GM19467 (cell line): ENCODE measurements at regions not wholly inside any gene's neighbourhood (a gene's known extent, or its start where the extent isn't known, plus 50 kb on each side); places are given as distances from the start of the nearest gene placed in this dataset.

Experiments used
- ATAC-seq: cut with Tn5 transposase; IDR thresholded peaks from one replicate; pipeline ENCODE4 v1.9.1; 2021; ENCODE audit warnings: mild to moderate bottlenecking, moderate library complexity; ENCODE audit not compliant: unreplicated experiment

DNA sequence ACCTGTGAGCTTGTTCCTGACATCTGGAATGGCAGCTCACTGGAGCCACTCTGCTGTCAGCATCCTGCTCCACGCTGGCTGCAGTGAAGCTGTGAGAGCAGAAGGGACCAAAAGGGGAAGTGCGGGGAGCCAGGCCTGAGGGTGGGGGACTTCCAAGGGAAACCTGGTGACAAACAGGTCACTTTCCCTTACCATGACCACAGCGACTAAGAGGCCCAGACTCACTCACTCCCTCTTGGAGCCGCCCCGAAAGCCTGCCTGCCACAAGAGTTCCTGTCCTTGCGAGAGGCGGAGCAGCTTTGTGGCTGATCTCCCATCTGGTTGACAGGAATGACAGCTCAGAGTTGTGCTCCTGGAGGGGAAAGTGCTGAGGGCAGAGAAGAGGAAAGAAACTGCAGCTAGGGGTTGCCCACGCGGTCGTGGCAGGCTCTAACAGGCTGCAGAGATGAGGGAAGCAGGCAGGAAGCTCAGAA, 183.8 kb upstream of the NTM start:
- peak; percentile 95 for ATAC-seq

DNA sequence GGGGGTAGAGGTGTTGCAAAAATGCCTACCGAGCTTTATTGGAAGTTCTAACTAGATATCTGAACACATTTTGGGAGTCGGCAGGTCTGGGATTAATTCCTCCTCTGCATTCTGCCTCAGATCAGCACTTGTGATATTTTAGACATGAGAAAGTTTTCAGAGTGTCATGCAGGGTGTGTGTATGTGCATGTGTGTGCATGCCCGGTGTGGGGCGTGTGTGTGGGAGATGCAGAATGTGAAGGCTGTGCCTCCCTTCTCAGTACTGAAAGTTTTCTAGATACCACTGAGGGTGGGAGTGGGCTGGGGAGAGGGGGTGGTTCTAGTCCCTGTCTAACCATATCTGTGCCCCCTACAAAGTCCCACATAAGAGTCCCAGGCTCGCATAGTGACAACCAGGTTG, 180.0 kb upstream of the NTM start:
- no peak for ATAC-seq

DNA sequence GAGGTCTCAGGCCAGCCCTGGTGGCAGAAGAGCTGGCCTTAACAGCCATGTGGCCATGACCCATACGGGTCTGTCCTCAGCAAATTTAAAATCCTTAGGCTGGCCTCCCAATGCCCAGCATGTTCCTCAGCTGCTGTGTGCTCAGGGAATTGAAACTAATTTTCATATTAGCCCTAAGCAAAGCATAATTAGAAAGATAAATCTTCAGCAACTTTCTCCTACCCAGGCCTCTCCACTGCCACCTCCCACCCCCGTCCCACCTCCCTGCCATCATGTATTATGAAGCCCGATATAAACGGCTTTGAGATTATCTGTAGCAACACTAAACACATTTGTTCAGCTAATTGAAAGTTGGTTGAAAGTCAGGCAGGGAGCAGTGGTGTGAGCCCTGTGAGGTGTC, 178.8 kb upstream of the NTM start:
- ATAC-seq: no peak

DNA sequence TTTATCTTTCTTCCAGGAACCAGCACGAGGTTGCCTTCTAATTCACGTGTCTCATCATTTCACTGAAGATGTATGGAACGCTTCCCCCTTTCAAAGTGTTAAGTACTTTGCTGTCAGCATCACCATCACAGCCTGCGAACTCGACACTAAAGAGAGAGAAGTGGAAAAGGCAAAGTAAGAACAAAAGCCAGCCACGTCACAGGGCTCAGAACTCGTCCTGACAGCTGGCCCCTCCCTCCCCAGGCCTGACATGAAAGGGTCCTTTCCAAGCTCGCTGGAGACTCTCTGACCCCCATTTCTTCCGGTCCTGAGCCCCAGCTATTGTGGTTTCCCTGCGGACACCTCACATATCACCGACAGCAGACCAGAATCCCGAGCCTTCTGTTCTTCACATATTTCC, 177.8 kb upstream of the NTM start:
- ATAC-seq: no peak

DNA sequence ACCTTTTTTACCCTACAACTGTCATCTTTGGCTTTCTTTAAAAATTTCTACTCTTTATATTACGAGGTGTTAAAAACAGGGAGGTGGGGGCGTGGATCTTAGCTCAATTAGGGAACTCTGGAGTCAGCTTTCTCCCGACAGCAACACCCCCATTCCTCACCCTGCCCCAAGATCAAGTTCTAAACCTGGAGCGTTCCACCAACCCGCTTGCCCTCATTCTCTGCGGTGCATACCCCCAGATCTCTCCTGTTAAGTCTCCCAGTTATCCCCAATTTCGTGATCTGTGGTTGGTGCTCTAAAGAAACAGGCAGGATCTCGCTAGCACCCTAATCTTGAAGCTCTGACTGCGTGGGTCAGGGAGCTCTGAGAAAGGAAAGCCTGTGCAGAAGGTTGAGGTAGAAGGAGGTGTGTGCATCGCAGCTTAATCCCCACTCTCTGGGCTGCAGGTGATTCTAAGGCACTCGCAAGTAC, 177.3 kb upstream of the NTM start:
- no peak for ATAC-seq

DNA sequence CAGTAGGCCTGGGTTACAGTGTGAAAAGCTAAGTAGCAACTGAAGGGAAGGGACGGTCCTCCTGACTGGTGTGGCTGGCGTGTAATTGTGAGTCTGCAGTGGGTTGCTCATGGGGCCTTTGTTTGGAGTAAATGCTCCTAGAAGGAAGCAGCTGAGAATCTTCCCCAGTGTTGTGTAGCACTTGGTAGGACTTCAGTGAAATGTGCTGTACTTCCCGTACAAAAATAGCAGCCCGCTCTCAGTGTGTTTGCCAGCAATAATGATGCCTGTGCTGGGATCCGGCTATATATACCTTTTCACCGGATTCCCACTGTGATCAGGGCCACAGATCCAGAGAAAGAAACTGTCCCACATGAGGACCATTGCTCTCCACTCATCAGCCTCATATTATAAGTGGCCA, 175.7 kb upstream of the NTM start:
- no peak for ATAC-seq

DNA sequence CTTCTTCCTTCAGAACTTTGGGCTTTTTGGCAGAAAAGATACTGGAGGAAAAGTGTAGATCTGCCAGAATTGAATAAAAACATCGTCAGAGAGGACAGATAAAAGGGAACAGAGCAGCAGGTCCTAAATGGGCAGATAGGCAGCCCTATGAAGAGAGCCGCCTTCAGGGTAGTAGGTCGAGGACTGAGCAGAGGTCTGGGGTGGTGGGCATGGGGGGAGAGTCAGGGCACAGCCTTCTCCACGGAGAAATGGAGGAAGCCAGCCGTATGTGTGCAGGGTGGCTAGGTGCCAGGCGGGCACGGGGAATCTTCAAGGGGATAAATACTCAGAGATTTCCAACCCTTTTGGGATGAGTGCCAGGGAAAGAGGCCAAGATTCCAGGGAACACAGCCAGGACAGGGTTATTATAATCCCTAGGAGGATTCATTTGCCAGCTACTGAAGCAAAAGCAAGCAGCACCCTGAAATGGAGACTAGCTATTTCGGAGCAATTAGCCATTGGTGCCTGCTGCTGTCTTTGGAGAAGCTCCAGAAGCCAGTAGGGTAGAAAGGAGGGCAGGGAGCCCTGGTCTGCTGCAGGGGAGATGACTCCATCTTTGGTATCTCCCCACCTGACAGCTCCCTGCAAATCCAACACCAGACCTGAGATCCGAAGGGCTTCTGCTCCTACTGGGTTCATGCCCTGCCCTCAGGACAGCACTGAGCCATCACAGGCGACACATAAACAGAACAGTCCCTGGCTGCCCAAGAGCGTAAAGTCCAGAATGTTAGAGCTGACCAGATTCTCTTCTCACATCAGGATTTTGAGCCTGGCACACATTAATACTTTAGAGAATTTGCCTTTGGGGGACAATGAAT, 174.5 kb upstream of the NTM start:
- no peak for ATAC-seq

DNA sequence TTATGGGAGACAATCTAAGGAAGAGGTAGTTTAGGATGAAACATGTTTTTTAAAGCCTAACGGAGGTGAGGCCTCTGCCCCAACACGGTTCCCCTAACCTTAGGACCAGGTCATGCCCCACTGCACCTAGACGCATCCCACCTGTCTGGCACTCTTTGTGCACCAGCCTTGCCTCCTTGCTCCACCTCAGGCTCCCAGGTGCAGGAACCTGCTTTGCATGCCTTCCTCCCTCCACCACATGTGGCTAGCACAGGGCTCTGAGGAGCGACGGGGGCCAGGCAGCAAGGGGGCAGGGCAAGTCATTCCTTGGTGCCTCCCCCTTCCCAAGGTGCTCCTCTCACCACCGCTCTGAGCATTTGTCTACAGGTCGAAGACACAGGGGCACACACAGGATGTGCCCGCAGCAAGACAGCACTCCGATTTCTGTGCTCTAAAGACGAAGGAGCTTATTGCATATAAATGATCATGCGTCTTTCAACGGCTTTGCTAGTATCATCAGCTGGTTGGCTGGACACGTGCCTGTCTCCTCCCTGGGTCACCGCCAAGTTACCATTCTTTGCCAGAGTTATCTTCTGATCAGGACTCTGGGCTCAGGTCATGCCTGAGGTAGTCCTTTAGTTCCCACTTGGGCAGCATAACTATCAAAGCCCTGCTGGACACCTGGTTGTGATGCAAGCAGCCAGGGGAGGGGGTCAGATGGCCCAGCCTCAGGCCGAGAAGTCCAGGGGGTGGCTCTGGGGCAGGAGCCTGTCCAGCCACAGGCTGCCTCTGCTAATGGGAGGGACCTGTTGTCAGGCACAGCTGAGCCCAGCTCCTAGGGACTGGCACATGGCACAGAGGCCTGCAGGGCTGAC, 172.0 kb upstream of the NTM start:
- ATAC-seq: no peak

DNA sequence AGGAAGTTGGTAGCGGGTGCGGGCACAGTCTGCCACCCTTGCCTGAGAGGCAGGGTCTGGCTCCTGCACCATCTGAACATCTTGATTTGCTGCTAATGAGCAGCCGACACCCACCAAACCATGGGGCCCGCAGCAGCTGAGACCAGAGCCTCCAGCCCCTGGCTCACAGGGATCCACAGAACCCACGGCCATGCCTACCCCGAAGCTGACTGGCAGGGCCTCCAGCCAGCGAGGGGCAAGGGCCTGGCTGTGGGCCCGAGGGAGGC, 171.5 kb upstream of the NTM start:
- ATAC-seq: no peak

DNA sequence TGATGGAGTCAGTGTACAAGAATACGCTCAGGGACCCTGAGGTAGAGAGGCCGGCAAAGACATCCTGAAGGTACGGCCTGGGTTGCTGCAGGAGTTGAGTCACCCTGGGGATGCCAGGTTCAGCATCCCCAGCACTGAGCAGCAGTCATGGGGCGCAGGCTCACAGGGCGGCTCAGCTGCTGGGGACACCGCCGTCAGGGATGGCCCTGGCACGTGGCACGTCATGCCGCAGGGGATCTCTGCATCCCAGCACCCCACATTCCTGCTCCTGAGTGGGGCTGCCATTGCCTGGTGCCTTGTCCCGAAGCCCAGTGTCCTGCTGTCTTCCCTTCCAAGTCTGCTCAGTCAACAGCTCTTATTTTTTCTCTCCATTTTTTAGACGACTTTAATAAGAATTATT, 168.7 kb upstream of the NTM start:
- no peak for ATAC-seq

DNA sequence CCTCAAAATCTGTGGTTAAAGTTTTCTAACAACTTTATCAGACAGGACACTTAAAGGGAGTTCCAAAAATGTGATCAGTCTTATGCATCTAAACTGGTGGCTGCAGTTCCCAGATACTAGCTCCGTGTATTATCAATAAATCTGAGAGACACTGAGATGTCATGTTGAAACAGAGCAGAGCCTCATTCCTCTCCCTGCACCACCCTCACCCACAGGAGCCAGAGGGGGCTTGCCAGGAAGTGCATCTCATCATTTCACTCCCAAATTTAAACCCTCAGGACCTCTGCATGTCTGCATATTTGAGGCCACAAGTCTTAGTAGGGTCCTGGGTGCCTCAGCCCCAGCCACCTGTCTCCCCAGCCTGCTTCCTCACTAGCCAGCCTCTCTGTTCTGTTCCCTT, 167.4 kb upstream of the NTM start:
- no peak for ATAC-seq

DNA sequence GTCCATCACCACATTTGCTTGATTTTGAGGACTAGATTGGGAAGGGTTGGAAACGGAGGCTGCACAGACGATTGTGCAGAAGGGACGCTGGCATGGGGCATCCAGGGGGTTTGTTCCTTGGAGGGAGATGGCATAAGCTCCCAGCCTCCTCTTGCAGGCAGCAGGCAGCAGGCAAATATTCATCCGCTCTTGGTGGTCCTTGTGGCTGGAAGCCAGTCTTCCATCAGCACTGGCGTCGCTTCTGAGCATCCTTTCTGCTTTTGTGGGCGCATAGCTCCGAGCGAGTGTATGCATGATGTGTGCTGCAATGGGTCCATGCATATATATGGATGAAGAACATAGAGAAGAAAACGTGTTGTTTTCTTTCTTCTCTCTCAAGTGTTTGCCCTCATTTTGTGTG, 166.1 kb upstream of the NTM start:
- ATAC-seq: no peak

DNA sequence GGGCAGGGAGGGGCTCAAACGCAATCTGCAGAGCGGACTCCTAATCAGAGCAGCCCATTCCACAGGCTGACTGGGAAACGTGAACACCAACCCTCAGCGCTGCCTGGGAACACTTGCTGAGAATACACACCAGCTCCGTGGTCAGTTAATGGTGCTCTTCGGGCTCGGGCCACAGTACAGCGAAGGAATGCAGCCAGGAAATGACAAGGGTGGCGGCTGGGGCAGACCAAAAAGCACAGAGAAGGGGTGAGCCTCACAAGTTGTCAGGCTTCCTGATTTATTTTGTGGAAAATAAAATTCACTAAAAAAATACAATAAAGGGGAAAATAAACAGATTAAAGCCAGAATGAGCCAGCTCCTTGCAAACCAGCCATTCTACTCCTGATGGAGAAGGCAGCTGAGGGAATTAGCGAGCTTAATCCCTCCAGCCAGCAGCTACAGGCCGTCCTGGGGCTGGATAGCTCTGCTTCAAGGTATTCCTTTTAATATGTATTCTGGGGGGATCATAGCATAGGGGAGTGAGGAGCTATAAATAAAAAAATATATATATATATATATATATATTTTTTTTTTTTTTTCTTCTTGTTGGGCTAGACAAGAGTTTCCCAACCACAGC, 165.5 kb upstream of the NTM start:
- no peak for ATAC-seq

DNA sequence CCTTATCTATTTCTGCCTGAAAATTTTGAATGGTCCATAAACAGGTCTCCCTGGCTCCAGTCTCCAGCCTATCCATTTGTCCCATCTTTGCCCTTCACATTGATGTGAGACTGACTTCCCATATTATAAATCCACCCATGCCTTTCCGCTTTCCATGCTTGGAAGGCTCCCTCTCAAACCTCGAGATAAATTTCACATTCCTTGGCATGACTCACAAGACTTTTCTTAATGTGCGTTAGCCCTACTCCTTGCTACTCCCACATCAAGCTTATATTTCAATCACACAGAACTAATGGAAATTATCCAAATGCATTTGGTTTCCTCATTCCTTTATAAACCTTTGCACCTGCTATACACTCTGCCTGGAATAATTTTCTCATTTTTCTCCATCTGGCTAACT, 163.7 kb upstream of the NTM start:
- ATAC-seq: no peak

DNA sequence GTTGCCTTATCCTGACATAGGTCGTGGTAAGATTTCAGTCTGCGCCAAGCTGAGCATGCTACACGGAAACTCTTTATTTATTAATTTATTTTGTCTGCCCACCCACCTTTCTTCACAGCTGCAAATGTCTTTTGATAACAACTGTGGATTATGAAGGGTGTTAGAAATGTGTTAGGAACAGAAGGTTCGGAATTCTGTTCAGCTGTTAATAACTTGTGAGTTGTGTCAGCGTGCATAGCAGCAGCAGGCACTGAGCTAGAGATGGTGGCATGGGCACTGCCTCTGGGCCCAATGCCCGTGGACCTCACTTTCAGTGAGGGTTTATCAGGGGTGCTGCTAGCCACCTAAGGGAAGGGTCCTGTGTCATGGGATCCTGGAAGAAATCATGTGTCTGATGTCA, 162.5 kb upstream of the NTM start:
- no peak for ATAC-seq

DNA sequence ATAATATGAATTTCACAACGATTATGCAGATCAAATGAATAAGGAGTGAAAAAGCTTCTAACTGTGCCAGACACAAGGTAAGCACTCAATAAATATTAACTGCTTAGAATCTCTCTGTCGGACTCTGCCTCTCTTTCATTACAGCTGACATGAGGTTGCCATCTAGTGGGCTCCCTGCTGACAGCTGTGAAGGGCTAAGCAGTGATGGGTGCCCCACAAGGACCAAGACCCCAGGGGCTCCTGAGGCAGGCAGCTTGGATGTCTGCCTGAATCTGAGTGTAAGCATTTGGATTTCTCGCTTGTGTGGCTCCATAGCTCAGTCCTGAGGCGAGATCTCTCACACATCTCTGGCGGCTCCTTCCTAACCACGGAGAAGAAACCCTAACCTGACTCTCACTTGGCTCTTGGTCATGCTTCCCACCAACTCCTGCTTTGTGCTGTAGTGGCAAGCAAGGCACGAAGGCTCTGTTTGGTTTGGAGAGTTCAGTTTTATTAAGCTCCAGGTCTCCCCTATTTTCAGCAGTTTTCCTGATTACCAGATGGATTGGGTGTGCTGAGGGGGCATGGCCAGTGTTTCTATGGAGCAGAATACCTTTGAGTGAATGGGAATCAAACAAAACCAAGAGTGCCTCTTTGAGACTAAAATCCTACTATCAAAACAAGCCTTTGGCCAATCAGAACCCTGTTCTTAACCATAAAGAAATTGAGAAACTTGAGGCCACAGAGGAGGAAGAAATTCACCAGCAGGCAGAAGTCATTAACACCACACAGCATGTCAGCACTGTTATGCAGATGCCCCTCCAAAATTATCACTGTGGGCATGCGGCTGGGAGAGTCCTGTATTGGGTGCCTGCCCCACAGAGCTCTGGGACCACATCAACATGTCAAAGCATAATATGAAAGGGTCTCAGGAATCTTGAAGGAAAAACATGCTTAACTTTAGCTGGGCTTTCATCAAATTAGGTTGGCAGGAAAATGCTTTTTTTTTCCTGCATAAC, 152.8 kb upstream of the NTM start:
- no peak for ATAC-seq

DNA sequence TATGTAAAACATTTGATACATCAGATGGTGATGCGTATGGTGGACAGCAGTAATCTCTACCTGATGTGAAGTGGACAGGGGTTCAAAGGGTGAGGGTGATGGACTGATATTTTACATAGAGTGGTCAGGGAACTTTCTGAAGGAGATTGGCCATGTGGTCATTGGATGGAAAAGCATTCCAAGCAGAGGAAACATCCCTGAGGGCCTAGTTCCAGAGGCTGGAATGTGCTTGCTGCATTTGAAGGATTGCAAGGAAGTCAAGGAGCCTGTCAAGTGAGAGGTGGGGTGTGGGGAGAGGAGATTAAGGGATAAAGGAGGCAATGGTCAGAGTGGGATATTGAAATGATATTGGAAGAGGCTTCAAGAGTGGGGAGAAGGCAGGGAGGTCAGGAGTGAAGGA, 151.9 kb upstream of the NTM start:
- ATAC-seq: no peak

DNA sequence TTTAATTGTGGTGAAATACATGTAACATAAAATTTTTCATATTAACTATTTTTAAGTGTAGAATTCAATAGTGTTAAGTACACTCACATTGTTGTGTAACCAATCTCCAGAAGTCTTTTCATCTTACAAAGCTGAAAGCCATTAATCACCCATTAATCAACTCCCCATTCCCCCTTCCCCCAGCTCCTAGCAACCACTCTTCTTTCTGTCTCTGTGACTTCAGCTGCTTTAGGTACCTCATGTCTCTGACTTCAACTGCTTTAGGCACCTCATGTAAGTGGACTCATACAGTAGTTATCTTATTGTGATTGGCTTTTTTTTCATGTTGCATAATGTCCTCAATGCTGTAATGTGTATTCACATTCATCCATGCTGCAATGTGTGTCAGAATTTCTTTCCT, 150.8 kb upstream of the NTM start:
- no peak for ATAC-seq

DNA sequence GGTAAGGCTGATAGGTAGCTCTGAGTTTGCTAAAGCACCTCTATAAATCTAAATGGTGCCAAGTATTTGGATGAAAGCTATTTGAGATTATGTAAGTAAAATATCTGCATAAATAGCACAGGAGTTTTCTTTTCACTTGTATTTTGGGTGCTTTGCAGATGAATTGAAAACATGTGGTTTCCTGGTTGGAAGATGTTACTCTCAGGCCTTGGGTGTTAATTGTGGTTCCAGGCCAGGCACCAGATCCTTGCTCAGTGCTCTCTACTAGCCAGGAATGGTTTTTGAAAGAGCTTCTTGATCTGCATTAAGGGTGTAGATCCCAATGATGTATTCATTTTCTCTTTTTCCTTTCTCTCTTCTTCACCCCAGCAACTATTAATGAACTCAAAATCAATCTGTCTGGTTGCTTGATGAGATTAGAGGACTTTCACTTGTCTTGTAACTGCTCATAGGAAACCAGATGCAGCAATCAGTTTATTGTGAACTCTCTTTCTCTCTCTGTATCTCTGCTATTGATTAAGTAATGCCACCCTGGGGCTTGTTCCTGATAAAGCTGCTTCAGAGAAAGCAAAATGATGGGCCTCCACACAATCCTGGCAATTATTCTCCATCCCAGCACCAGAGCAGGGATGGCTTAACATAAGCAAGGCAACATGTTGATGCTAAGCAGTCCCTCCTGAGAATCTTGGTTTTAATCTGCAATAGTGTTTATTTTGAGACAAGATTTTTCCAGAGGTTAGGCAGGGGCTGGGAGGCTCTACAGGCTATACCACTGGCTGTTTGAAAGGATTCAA, 147.0 kb upstream of the NTM start:
- no peak for ATAC-seq

DNA sequence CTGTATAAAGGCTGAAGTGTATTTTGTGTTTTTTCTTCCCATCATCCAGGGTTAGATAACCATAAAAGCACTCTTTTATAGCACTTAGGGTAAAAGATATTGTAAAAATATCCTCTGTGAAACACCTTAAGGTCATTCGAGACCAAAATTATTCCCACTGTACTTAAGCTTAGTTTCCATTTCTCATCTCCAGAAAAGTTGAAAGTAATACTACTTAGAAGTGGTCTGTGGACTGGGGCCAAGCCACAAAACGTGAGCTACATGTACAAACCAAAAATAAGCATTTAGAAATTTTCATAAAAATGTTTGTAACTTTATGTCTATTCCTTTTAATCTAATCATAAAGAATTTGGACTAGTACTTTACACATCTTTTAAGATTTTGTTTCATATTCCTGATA, 142.0 kb upstream of the NTM start:
- ATAC-seq: no peak
